ENCODE measurements at regions not wholly inside any gene's neighbourhood (a gene's known extent, or its start where the extent isn't known, plus 50 kb on each side); places are given as distances from the start of the nearest gene placed in this dataset.

DNA sequence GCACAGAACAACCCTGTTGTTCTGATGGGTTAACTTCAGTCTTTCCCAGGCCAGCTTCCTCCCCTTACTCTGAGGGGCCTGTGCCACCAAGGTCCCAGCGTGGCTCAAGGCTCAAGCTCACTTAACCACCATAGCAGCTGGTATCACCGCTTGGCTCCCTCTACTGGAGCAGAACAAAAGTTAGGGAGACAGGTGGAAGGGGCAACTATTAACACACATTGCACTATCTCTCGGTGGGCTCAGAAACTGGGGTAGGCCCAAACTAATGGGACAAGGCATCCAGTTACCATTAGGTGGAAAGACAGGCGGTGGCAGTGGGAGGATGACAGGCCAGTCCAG, 88.7 kb upstream of the ATL2 start:
- TF ChIP-seq, protein P1, sequence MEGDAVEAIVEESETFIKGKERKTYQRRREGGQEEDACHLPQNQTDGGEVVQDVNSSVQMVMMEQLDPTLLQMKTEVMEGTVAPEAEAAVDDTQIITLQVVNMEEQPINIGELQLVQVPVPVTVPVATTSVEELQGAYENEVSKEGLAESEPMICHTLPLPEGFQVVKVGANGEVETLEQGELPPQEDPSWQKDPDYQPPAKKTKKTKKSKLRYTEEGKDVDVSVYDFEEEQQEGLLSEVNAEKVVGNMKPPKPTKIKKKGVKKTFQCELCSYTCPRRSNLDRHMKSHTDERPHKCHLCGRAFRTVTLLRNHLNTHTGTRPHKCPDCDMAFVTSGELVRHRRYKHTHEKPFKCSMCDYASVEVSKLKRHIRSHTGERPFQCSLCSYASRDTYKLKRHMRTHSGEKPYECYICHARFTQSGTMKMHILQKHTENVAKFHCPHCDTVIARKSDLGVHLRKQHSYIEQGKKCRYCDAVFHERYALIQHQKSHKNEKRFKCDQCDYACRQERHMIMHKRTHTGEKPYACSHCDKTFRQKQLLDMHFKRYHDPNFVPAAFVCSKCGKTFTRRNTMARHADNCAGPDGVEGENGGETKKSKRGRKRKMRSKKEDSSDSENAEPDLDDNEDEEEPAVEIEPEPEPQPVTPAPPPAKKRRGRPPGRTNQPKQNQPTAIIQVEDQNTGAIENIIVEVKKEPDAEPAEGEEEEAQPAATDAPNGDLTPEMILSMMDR (IDR thresholded peaks at IDR 0.05) = no peak
- TF ChIP-seq POLR2A (IDR thresholded peaks at IDR 0.05) (no peak), EP300 (IDR thresholded peaks at IDR 0.05) (no peak)

All from ovary (tissue), 3 donors.